ENCODE measurements at regions not wholly inside any gene's neighbourhood (a gene's known extent, or its start where the extent isn't known, plus 50 kb on each side); places are given as distances from the start of the nearest gene placed in this dataset.
"Not testable (repeated sequence)": the region's sequence is repeated elsewhere in the genome, so short reads cannot be mapped to it uniquely, and the experiment has no call there.

DNA sequence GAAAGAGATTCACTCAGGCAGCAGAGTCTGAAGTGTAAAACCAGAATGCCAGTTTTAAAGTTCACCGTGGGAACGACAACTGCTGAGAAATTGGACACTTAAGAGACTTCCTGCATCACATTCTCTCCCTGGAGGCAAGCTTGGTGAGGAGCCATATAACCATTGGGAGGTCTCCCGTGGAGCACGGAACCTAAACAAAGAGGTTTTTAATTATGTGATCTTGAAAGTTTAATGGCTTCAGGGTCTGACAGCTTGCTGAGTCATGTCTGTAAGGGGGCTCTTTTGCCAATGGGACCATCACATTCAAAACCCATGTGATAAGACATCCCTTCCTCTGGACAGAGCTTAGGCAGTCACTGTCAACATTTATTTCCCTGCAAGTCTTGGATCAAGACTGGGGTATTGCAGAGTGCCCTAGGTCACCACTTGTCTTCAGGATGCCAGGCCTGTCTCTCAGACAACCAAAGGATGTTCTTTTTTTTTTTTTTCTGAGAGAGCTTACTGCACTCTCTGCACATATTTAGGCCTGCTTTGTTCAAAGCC is 674.4 kb downstream of the TYW1 start:
- TF ChIP-seq, protein P1, sequence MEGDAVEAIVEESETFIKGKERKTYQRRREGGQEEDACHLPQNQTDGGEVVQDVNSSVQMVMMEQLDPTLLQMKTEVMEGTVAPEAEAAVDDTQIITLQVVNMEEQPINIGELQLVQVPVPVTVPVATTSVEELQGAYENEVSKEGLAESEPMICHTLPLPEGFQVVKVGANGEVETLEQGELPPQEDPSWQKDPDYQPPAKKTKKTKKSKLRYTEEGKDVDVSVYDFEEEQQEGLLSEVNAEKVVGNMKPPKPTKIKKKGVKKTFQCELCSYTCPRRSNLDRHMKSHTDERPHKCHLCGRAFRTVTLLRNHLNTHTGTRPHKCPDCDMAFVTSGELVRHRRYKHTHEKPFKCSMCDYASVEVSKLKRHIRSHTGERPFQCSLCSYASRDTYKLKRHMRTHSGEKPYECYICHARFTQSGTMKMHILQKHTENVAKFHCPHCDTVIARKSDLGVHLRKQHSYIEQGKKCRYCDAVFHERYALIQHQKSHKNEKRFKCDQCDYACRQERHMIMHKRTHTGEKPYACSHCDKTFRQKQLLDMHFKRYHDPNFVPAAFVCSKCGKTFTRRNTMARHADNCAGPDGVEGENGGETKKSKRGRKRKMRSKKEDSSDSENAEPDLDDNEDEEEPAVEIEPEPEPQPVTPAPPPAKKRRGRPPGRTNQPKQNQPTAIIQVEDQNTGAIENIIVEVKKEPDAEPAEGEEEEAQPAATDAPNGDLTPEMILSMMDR (IDR thresholded peaks at IDR 0.05; ENCODE audit: low read length, missing control alignments), result no peak
- no peak for DNase-seq (ENCODE audit: low read depth)
- H3K4me3 ChIP-seq (replicated peaks; ENCODE audit: low read depth, low read length), result no peak overlapping the region

DNA sequence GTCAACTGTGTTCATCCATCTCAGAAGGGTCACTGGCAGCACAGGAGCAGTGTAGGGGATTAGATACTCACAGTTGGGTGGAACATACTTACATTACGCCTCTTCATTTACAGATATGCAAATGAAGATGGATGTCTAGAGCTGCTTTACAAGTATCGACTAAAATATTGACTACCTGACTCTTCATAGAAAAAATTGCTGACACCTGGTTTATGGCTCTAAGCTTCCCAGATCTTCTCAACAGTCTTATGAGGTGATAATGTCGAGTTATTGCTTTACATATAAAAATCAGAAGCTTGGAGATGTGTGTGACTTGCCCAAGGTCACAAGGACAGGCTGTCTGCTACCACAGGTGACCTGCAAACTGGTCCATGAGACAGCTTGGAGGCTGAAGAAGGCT is 677.2 kb downstream of the TYW1 start:
- DNase-seq (ENCODE audit: low read depth), result no peak

DNA sequence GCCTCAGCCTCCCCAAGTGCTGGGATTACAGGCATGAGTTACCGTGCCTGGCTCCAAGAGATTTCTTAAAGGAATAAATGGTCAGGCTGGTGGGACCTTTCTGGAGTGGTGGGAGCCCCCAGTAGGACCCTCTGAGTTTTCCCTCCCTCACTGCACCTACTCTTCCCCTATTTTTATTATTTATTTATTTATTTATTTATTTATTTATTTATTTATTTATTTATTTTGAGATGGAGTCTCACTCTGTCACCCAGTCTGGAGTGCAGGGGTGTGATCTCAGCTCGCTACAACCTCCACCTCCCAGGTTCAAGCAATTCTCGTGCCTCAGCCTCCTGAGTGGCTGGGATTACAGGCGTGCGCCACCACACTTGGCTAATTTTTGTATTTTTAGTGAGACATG is 678.2 kb downstream of the TYW1 start:
- DNase-seq (ENCODE audit: low read depth); H3K4me3 ChIP-seq (replicated peaks; ENCODE audit: low read depth, low read length): not testable (repeated sequence)

More for the DNA sequence above, 677.2 kb downstream of the TYW1 start:
- H3K4me3 ChIP-seq (replicated peaks; ENCODE audit: low read depth, low read length), result no peak overlapping the region
- TF ChIP-seq, protein P1 (IDR thresholded peaks at IDR 0.05; ENCODE audit: low read length, missing control alignments), result no peak

GRCh38 chr7:67675971-67676370 is 679.3 kb downstream of the TYW1 start:
- TF ChIP-seq, protein P1 (IDR thresholded peaks at IDR 0.05; ENCODE audit: low read length, missing control alignments), result no peak
- no peak for DNase-seq (ENCODE audit: low read depth)
- H3K4me3 ChIP-seq (replicated peaks; ENCODE audit: low read depth, low read length), result no peak overlapping the region

- TF ChIP-seq, protein P1 (IDR thresholded peaks at IDR 0.05; ENCODE audit: low read length, missing control alignments), result no peak
- H3K4me3 ChIP-seq (replicated peaks; ENCODE audit: low read depth, low read length), result no peak overlapping the region
Observed at GRCh38 chr7:67678419-67678818, 681.8 kb downstream of the TYW1 start.

DNA sequence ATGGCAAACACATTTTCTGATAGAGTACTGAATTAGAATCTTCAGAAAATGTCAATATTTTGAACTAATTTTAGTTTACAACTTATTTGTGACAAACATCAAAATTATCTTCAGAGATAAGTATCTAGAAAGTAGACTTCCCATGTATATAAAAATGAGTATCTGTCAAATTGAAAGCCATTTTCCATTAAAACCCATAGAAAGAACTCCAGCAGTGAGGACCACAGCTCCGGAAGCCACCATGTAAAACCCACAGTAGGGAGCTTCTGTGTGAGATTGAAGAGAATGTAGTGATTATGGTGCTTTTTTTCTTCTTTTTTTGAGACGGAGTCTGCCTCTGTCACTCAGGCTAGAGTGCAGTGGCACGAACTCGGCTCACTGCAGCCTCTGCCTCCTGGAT is 687.0 kb downstream of the TYW1 start:
- TF ChIP-seq, protein P1 (IDR thresholded peaks at IDR 0.05; ENCODE audit: low read length, missing control alignments), result no peak
- no peak for DNase-seq (ENCODE audit: low read depth)
- H3K4me3 ChIP-seq (replicated peaks; ENCODE audit: low read depth, low read length), result no peak overlapping the region

More at GRCh38 chr7:67678419-67678818, 681.8 kb downstream of the TYW1 start:
- DNase-seq (ENCODE audit: low read depth), result no peak

DNA sequence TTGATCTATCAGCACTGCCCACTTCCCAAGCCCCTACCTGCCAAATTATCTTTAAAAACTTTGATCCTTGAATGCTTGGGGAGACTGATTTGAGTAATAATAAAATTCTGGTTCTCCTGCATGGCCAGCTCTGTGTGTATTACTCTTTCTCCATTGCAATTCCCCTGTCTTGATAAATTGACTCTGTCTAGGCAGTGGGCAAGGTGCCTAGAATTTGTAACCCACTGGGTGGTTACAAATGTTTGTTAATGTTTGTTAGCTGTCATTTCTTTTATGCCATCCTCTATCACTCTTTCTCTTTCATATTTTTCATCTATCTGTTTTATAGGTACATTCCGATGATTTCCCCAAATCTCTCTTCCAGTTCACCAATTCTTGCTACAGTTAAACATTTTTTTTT is 694.1 kb downstream of the TYW1 start:
- H3K4me3 ChIP-seq (replicated peaks; ENCODE audit: low read depth, low read length), result no peak overlapping the region
- TF ChIP-seq, protein P1 (IDR thresholded peaks at IDR 0.05; ENCODE audit: low read length, missing control alignments), result no peak
- no peak for DNase-seq (ENCODE audit: low read depth)
